Heart left ventricle (tissue), 13 donors: ENCODE measurements at regions not wholly inside any gene's neighbourhood (a gene's known extent, or its start where the extent isn't known, plus 50 kb on each side); places are given as distances from the start of the nearest gene placed in this dataset.

Source experiments
- POLR2A ChIP-seq, 2 donors: fragments of 450-650 bp; IDR thresholded peaks; one replicate each; pipeline ENCODE4 v1.6.1; 2017; ENCODE audit warnings: antibody characterized with exemption in 2 of 2, mild to moderate bottlenecking in 2 of 2, moderate library complexity in 2 of 2
- TF ChIP-seq, protein P1 (sequence below), 12 donors: fragments of 200-600 bp; sonication (generic) in 4 of 12; IDR thresholded peaks; one replicate each; pipeline versions ENCODE4 v1.5.0 to v1.8.0; 2018 to 2022; ENCODE audit warnings: antibody characterized with exemption in 12 of 12, mild to moderate bottlenecking in 5 of 12
- donor health status: ischemic (EF 13 %, LVEDD 7.1; RV severe dilation, severe dysfunction).
- donor health status: DM: no; HTN: yes; CAD: no.
- donor health status: DM: no; HTN: no; CAD: no.
- donor health status: ischemic (EF 25% LVEDD 6.9; RV normal size, moderate dysfunction).
- donor health status: ischemic (EF 25% LVEDD 5.7; RV mildly dilated, moderate dysfunction).
- donor health status: ischemic (EF 35%, LVEDD 5.7; RV mildly dilated, moderate dysfunction).
- donor health status: nonischemic (EF 11% LVEDD 7.7; RV severe dilation, severe dysfunction).
- donor health status: DM: yes; HTN: yes; CAD: no.
- donor health status: PGD.
- donor health status: ischemic (EF 29% LVEDD 5.4; RV normal size, mild dysfunction).
- donor health status: nonischemic (EF 23%, LVEDD 6.1; RV moderate dilation, normal function).

- TF ChIP-seq, protein P1, sequence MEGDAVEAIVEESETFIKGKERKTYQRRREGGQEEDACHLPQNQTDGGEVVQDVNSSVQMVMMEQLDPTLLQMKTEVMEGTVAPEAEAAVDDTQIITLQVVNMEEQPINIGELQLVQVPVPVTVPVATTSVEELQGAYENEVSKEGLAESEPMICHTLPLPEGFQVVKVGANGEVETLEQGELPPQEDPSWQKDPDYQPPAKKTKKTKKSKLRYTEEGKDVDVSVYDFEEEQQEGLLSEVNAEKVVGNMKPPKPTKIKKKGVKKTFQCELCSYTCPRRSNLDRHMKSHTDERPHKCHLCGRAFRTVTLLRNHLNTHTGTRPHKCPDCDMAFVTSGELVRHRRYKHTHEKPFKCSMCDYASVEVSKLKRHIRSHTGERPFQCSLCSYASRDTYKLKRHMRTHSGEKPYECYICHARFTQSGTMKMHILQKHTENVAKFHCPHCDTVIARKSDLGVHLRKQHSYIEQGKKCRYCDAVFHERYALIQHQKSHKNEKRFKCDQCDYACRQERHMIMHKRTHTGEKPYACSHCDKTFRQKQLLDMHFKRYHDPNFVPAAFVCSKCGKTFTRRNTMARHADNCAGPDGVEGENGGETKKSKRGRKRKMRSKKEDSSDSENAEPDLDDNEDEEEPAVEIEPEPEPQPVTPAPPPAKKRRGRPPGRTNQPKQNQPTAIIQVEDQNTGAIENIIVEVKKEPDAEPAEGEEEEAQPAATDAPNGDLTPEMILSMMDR (IDR thresholded peaks at IDR 0.05), result no peak
- no peak for TF ChIP-seq POLR2A (IDR thresholded peaks at IDR 0.05)
These were observed 1000.4 kb upstream of the ACVR2A start for GRCh38 chr2:146844226-146844990.
